Sigmoid colon (tissue), 6 donors: ENCODE measurements at regions not wholly inside any gene's neighbourhood (a gene's known extent, or its start where the extent isn't known, plus 50 kb on each side); places are given as distances from the start of the nearest gene placed in this dataset.

ENCODE experiments used
- DNase-seq: peaks from one replicate; pipeline ENCODE4 v3.0.0-alpha.2; 2019
- H3K27ac ChIP-seq, 4 donors: fragments of 200-600 bp; sonication (generic); one replicate each; pipeline ENCODE4 v1.5.1; 2016 to 2019; ENCODE audit warnings: mild to moderate bottlenecking in 1 of 4
- H3K27me3 ChIP-seq, 3 donors: fragments of 200-600 bp; sonication (generic); one replicate each; pipeline ENCODE4 v1.5.1; 2019; ENCODE audit warnings: mild to moderate bottlenecking in 1 of 3
- H3K36me3 ChIP-seq, 4 donors: fragments of 200-600 bp; sonication (generic); one replicate each; pipeline ENCODE4 v1.5.1; 2016 to 2019
- H3K4me1 ChIP-seq, 4 donors: fragments of 200-600 bp; sonication (generic); one replicate each; pipeline ENCODE4 v1.5.1; 2017 to 2019
- H3K4me3 ChIP-seq, 4 donors: fragments of 200-600 bp; sonication (generic); one replicate each; pipeline ENCODE4 v1.5.1; 2017 to 2019; ENCODE audit warnings: mild to moderate bottlenecking in 2 of 4, moderate library complexity in 1 of 4
- H3K9me3 ChIP-seq, 4 donors: fragments of 200-600 bp in 3 of 4; sonication (generic) in 3 of 4; one replicate each; pipeline versions ENCODE4 v1.5.1 to v1.6.1; 2013 to 2019
- CTCF ChIP-seq, 4 experiments: fragments of 450-650 bp in 3 of 4; fragments of 200-600 bp in 1 of 4; IDR thresholded peaks; one replicate each; pipeline ENCODE4 v1.5.1; 2016 to 2019; ENCODE audit warnings: antibody characterized with exemption in 4 of 4, mild to moderate bottlenecking in 3 of 4, moderate library complexity in 2 of 4
- EP300 ChIP-seq, 4 donors: sonication (generic); formaldehyde crosslinking; IDR thresholded peaks; one replicate each; pipeline ENCODE4 v1.6.1; 2017; ENCODE audit warnings: antibody characterized with exemption in 4 of 4
- POLR2A ChIP-seq, 2 donors: fragments of 450-650 bp; IDR thresholded peaks; one replicate each; pipeline ENCODE4 v1.6.1; 2016; ENCODE audit warnings: antibody characterized with exemption in 2 of 2, mild to moderate bottlenecking in 2 of 2, moderate library complexity in 2 of 2
- POLR2AphosphoS5 ChIP-seq, 4 donors: sonication (generic); formaldehyde crosslinking; IDR thresholded peaks; one replicate each; pipeline ENCODE4 v1.6.1; 2017; ENCODE audit warnings: antibody characterized with exemption in 4 of 4
- WGBS, 2 donors: extraction: QIAGEN DNeasy Blood & Tissue Kit; methylation state at CpG; one replicate each; pipeline ENCODE4 v1.1.7; 2013; 5-methylcytosine and 5-hydroxymethylcytosine counted together
- intact Hi-C: fragments of 100-400 bp; cut with DNase I; formaldehyde crosslinking; loops from one replicate; pipeline ENCODE4 v1.15.1; 2023
- donor health status: healthy with polysubstance abuse.
- donor health status: healthy.

DNA sequence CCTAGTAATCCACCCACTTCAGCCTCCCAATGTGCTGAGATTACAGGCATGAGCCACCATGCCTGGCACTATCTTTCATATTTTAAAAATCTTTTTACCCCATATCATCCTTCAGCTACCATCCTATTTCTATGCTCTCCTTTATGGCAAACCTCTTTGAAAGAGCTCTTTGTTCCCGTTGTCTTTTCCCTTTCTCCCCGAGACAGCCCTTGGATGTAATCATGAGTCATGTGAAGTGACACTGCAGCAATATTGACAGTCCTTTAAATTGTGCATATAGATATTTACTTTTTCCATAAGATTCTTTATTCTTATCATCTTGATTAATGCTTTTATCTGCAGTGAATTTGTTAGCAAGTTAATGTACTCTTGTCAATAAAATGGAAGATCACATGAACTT is 286.6 kb downstream of the ANKRD7 start:
- H3K4me1 ChIP-seq = no peaks in the 10 kb centered on the region
- H3K27ac ChIP-seq = no peak overlapping the region
- H3K9me3 ChIP-seq = no peaks in the 10 kb centered on the region
- no peak for DNase-seq
- intact Hi-C loops = no loop called here
- no peaks in the 10 kb centered on the region for H3K36me3 ChIP-seq
- no peak overlapping the region for H3K4me3 ChIP-seq
- WGBS, 2 donors = 21 to 69% methylated on average over 2 of the region's 2 CpGs
- no peak for TF ChIP-seq CTCF (IDR thresholded peaks at IDR 0.05)
- no peak for TF ChIP-seq POLR2A (IDR thresholded peaks at IDR 0.05)
- no peak for TF ChIP-seq EP300 (IDR thresholded peaks at IDR 0.05)
- TF ChIP-seq POLR2AphosphoS5 (IDR thresholded peaks at IDR 0.05) = no peak
- no peaks in the 10 kb centered on the region for H3K27me3 ChIP-seq

DNA sequence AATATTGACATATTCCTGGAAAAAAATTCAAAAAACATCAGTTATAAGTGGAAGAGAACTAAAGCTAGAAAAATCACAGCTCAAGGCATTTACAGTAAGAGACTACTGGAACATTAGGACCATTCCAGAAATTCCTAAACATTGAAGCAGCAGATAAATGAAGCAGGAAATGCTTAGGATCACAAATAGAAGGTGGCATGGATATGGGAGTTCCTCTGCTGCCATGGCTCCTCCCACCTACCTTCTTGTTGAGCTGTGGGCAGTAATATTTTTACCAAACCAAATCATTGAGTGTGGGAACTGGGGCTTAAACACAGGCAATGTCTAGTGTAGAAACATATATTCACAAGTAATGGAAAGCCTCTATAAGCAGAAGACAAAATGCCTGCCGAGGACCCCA is 292.8 kb downstream of the ANKRD7 start:
- Histone ChIP-seq H3K27me3 (no peaks in the 10 kb centered on the region), H3K27ac (no peak overlapping the region), H3K4me3 (no peak overlapping the region), H3K36me3 (no peaks in the 10 kb centered on the region), H3K9me3 (no peaks in the 10 kb centered on the region), H3K4me1 (no peaks in the 10 kb centered on the region)
- DNase-seq = no peak
- intact Hi-C loops = no loop called here
- WGBS, 2 donors = 44 to 50% methylated on average over 1 of the region's 1 CpG
- TF ChIP-seq POLR2AphosphoS5 (IDR thresholded peaks at IDR 0.05) (no peak), CTCF (IDR thresholded peaks at IDR 0.05) (no peak), EP300 (IDR thresholded peaks at IDR 0.05) (no peak), POLR2A (IDR thresholded peaks at IDR 0.05) (no peak)

GRCh38 chr7:118525020-118525419 is 300.5 kb downstream of the ANKRD7 start:
- no peaks in the 10 kb centered on the region for H3K27me3 ChIP-seq
- TF ChIP-seq POLR2A (IDR thresholded peaks at IDR 0.05) (no peak), POLR2AphosphoS5 (IDR thresholded peaks at IDR 0.05) (no peak), CTCF (IDR thresholded peaks at IDR 0.05) (no peak)
- no peak for DNase-seq
- no peak overlapping the region for H3K27ac ChIP-seq
- no peaks in the 10 kb centered on the region for H3K4me1 ChIP-seq
- intact Hi-C loops = no loop called here
- no peak overlapping the region for H3K4me3 ChIP-seq
- H3K9me3 ChIP-seq = no peaks in the 10 kb centered on the region
- H3K36me3 ChIP-seq = no peaks in the 10 kb centered on the region

- no peaks in the 10 kb centered on the region for H3K4me1 ChIP-seq
- intact Hi-C loops = no loop called here
- H3K9me3 ChIP-seq = no peaks in the 10 kb centered on the region
- H3K4me3 ChIP-seq = no peak overlapping the region
- H3K27ac ChIP-seq = no peak overlapping the region
- H3K36me3 ChIP-seq = no peaks in the 10 kb centered on the region
- H3K27me3 ChIP-seq = no peaks in the 10 kb centered on the region
- DNase-seq = no peak
- TF ChIP-seq POLR2A (IDR thresholded peaks at IDR 0.05) (no peak), POLR2AphosphoS5 (IDR thresholded peaks at IDR 0.05) (no peak), CTCF (IDR thresholded peaks at IDR 0.05) (no peak), EP300 (IDR thresholded peaks at IDR 0.05) (no peak)
Observed at GRCh38 chr7:118531566-118531965, 307.1 kb downstream of the ANKRD7 start.

DNA sequence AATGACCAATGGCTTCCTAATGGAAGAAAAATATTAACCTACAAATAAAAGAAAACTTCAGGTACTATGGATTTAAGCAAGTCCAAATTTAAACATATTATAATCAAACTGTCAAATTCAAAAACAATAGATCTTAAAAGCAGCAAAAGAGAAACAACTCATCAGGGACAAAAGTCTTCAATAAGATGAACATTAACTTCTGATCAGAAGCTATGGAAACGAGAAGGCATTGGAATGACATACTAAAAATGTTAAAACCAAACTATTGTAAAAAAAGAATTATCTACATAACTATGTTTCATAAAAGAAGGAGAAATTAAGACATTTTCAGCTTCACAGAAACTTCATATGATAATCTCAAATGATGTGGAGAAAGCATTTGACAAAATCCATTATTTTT is 334.7 kb downstream of the ANKRD7 start:
- no peak for TF ChIP-seq EP300 (IDR thresholded peaks at IDR 0.05)
- TF ChIP-seq CTCF (IDR thresholded peaks at IDR 0.05) = no peak
- TF ChIP-seq POLR2AphosphoS5 (IDR thresholded peaks at IDR 0.05) = no peak
- TF ChIP-seq POLR2A (IDR thresholded peaks at IDR 0.05) = no peak
- WGBS, 2 donors = 70 to 83% methylated on average over 1 of the region's 1 CpG
- no peak for DNase-seq

More for the DNA sequence above, 334.7 kb downstream of the ANKRD7 start:
- Histone ChIP-seq H3K4me1 (no peaks in the 10 kb centered on the region), H3K9me3 (peaks cover 0 to 3% (median 0%) of the 10 kb centered on the region in 4 donors), H3K4me3 (no peak overlapping the region), H3K27ac (no peak overlapping the region), H3K27me3 (no peaks in the 10 kb centered on the region), H3K36me3 (no peaks in the 10 kb centered on the region)
- intact Hi-C loops = no loop called here
